OCI-LY3 (cell line): ENCODE measurements at regions not wholly inside any gene's neighbourhood (a gene's known extent, or its start where the extent isn't known, plus 50 kb on each side); places are given as distances from the start of the nearest gene placed in this dataset.

Source experiments
- H2AFZ ChIP-seq: fragments of 200-600, 300-600 bp; shearing (Covaris generic); 2 replicates; pipeline ENCODE4 v1.6.0; 2014; ENCODE audit warnings: antibody characterized with exemption, low read depth, low read length
- H3K27ac ChIP-seq: fragments of 200-600, 300-600 bp; sonication (generic); 2 replicates; pipeline ENCODE4 v1.5.1; 2014; ENCODE audit warnings: mild to moderate bottlenecking, low read length, moderate library complexity, mixed read lengths
- H3K27me3 ChIP-seq: fragments of 200-600, 300-600 bp; sonication (generic); 2 replicates; pipeline ENCODE4 v1.6.1; 2014; ENCODE audit warnings: low read depth, low read length, mixed read lengths
- H3K36me3 ChIP-seq: fragments of 200-600, 300-600 bp; sonication (generic); replicated peaks from 2 replicates; pipeline ENCODE3; 2014; ENCODE audit warnings: low read depth, low read length, mixed read lengths
- H3K4me1 ChIP-seq: fragments of 300-600, 200-600 bp; sonication (generic); 2 replicates; pipeline ENCODE4 v1.6.1; 2014; ENCODE audit warnings: low read length, mixed read lengths
- H3K4me2 ChIP-seq: fragments of 200-600, 300-600 bp; sonication (generic); 2 replicates; pipeline ENCODE4 v1.6.1; 2014; ENCODE audit warnings: low read length, mixed read lengths
- H3K4me3 ChIP-seq: fragments of 300-600, 200-600 bp; sonication (generic); 2 replicates; pipeline ENCODE4 v1.5.1; 2014; ENCODE audit warnings: antibody characterized with exemption, mild to moderate bottlenecking, low read length, moderate library complexity
- H3K79me2 ChIP-seq: fragments of 300-600, 200-600 bp; shearing (Covaris generic); 2 replicates; pipeline ENCODE4 v1.6.1; 2014; ENCODE audit warnings: mild to moderate bottlenecking, low read length, mixed read lengths
- H3K9ac ChIP-seq: fragments of 300-600, 200-600 bp; shearing (Covaris generic); 2 replicates; pipeline ENCODE4 v1.6.0; 2014; ENCODE audit warnings: mild to moderate bottlenecking, low read length, moderate library complexity
- H3K9me3 ChIP-seq: fragments of 200-600, 300-600 bp; shearing (Covaris generic); 2 replicates; pipeline ENCODE4 v1.6.1; 2014; ENCODE audit warnings: low read length, mixed read lengths; ENCODE audit not compliant: insufficient read depth
- H4K20me1 ChIP-seq: fragments of 200-600, 300-600 bp; sonication (generic); 2 replicates; pipeline ENCODE4 v1.6.1; 2016; ENCODE audit warnings: low read length, mixed read lengths; ENCODE audit not compliant: insufficient read depth
- EZH2phosphoT487 ChIP-seq: fragments of 200-600 bp; shearing (Covaris generic); IDR thresholded peaks from 2 replicates; pipeline ENCODE4 v1.6.1; 2018; ENCODE audit warnings: antibody characterized with exemption, mixed run types, low read depth
- TF ChIP-seq, protein P1 (sequence below): fragments of 200-600, 300-600 bp; sonication (generic); IDR thresholded peaks from 2 replicates; pipeline ENCODE4 v1.5.1; 2014; ENCODE audit warnings: antibody characterized with exemption, low read length, low read depth

GRCh38 chr10:47071891-47072290 lies 160.7 kb downstream of the PTPN20 start:
- Histone ChIP-seq H3K36me3 (no peaks in the 10 kb centered on the region), H2AFZ (no peak overlapping the region), H4K20me1 (no peaks in the 10 kb centered on the region), H3K9ac (no peak overlapping the region), H3K9me3 (no peaks in the 10 kb centered on the region), H3K4me2 (no peak overlapping the region), H3K27ac (no peak overlapping the region), H3K27me3 (no peaks in the 10 kb centered on the region), H3K4me3 (no peak overlapping the region), H3K79me2 (no peaks in the 10 kb centered on the region), H3K4me1 (no peaks in the 10 kb centered on the region)
- no peak for TF ChIP-seq EZH2phosphoT487
- TF ChIP-seq, protein P1, sequence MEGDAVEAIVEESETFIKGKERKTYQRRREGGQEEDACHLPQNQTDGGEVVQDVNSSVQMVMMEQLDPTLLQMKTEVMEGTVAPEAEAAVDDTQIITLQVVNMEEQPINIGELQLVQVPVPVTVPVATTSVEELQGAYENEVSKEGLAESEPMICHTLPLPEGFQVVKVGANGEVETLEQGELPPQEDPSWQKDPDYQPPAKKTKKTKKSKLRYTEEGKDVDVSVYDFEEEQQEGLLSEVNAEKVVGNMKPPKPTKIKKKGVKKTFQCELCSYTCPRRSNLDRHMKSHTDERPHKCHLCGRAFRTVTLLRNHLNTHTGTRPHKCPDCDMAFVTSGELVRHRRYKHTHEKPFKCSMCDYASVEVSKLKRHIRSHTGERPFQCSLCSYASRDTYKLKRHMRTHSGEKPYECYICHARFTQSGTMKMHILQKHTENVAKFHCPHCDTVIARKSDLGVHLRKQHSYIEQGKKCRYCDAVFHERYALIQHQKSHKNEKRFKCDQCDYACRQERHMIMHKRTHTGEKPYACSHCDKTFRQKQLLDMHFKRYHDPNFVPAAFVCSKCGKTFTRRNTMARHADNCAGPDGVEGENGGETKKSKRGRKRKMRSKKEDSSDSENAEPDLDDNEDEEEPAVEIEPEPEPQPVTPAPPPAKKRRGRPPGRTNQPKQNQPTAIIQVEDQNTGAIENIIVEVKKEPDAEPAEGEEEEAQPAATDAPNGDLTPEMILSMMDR = no peak

DNA sequence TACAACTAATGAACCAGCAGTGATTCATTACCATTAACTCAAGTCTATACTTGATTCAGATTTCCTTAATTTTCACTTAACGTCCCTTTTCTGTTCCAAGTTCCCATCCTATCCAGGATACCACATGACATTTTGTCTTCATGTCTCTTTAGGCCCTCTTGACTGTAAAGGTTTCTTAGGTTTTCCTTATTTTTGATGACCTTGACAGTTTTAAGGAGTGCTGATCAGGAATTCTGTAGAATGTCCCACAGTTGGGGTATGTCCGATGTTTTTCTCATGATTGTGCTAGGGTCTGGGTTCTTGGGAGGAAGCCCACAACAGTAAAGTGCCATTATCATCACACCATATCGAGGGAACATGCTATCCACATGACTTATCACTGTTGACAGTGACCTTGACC lies 162.7 kb downstream of the PTPN20 start:
- TF ChIP-seq, protein P1 = no peak
- no peak for TF ChIP-seq EZH2phosphoT487
- Histone ChIP-seq H3K4me1 (no peaks in the 10 kb centered on the region), H3K4me2 (no peak overlapping the region), H3K9ac (no peak overlapping the region), H3K36me3 (no peaks in the 10 kb centered on the region), H3K9me3 (no peaks in the 10 kb centered on the region), H3K27ac (no peak overlapping the region), H3K4me3 (no peak overlapping the region), H3K27me3 (no peaks in the 10 kb centered on the region), H4K20me1 (no peaks in the 10 kb centered on the region), H2AFZ (no peak overlapping the region), H3K79me2 (no peaks in the 10 kb centered on the region)

GRCh38 chr10:47076949-47077361 lies 165.7 kb downstream of the PTPN20 start:
- H3K36me3 ChIP-seq = no peaks in the 10 kb centered on the region
- no peak overlapping the region for H3K4me2 ChIP-seq
- no peak overlapping the region for H2AFZ ChIP-seq
- H3K27ac ChIP-seq = no peak overlapping the region
- H3K9ac ChIP-seq = no peak overlapping the region
- TF ChIP-seq EZH2phosphoT487 = no peak
- TF ChIP-seq, protein P1 = no peak
- peaks cover 7% of the 10 kb centered on the region; the same call in 1 of the 2 replicates for H3K4me1 ChIP-seq
- H3K27me3 ChIP-seq = no peaks in the 10 kb centered on the region
- no peak overlapping the region for H3K4me3 ChIP-seq
- no peaks in the 10 kb centered on the region for H3K9me3 ChIP-seq
- no peaks in the 10 kb centered on the region for H4K20me1 ChIP-seq
- H3K79me2 ChIP-seq = no peaks in the 10 kb centered on the region

GRCh38 chr10:47077386-47077785 lies 166.2 kb downstream of the PTPN20 start:
- no peak overlapping the region for H3K27ac ChIP-seq
- no peaks in the 10 kb centered on the region for H3K79me2 ChIP-seq
- H3K9ac ChIP-seq = no peak overlapping the region
- H3K4me2 ChIP-seq = no peak overlapping the region
- no peaks in the 10 kb centered on the region for H3K27me3 ChIP-seq
- H2AFZ ChIP-seq = no peak overlapping the region
- no peaks in the 10 kb centered on the region for H4K20me1 ChIP-seq
- H3K9me3 ChIP-seq = no peaks in the 10 kb centered on the region
- H3K4me3 ChIP-seq = no peak overlapping the region
- no peaks in the 10 kb centered on the region for H3K36me3 ChIP-seq
- TF ChIP-seq, protein P1 = no peak
- no peak for TF ChIP-seq EZH2phosphoT487
- peaks cover 7% of the 10 kb centered on the region; the same call in 1 of the 2 replicates for H3K4me1 ChIP-seq
